Activated T-helper 1 cell treated with anti-CD3 and anti-CD28 coated beads, Interleukin-12 subunit alpha, Interleukin-12 subunit beta, Interleukin-2, Interleukin-4 antibody, amounts not matched to agents 30 ng/mL and 10 ng/mL and 1 ng/mL, durations not matched to agents 14 hours and 24 hours and 36 hours (primary cell): ENCODE measurements at regions not wholly inside any gene's neighbourhood (a gene's known extent, or its start where the extent isn't known, plus 50 kb on each side); places are given as distances from the start of the nearest gene placed in this dataset.
"Not testable (repeated sequence)": the region's sequence is repeated elsewhere in the genome, so short reads cannot be mapped to it uniquely, and the experiment has no call there.

ENCODE experiments used
- DNase-seq: peaks from one replicate; pipeline ENCODE4 v3.0.0; 2021; ENCODE audit warnings: low spot score
- H3K27ac Mint-ChIP-seq: one replicate; pipeline ENCODE4 v1.8.0; 2021; ENCODE audit warnings: mild to moderate bottlenecking, mixed read lengths
- H3K27me3 Mint-ChIP-seq: one replicate; pipeline ENCODE4 v1.8.0; 2022; ENCODE audit warnings: mild to moderate bottlenecking, moderate library complexity, mixed read lengths; ENCODE audit not compliant: insufficient read depth
- H3K36me3 Mint-ChIP-seq: one replicate; pipeline ENCODE4 v1.8.0; 2021; ENCODE audit warnings: low read depth, mixed read lengths
- H3K4me1 Mint-ChIP-seq: one replicate; pipeline ENCODE4 v1.8.0; 2021; ENCODE audit warnings: low read depth, mixed read lengths
- H3K4me3 Mint-ChIP-seq: one replicate; pipeline ENCODE4 v1.8.0; 2021; ENCODE audit warnings: mild to moderate bottlenecking, moderate library complexity, mixed read lengths
- H3K9me3 Mint-ChIP-seq: one replicate; pipeline ENCODE4 v1.8.0; 2021; ENCODE audit warnings: mixed read lengths
- intact Hi-C: fragments of 100-400 bp; cut with micrococcal nuclease; formaldehyde crosslinking; loops from one replicate; pipeline ENCODE4 v1.15.1; 2024

- H3K4me1 Mint-ChIP-seq, intact Hi-C loops, H3K27ac Mint-ChIP-seq, H3K4me3 Mint-ChIP-seq, H3K27me3 Mint-ChIP-seq, H3K9me3 Mint-ChIP-seq, DNase-seq, H3K36me3 Mint-ChIP-seq: not testable (repeated sequence)
Measured at GRCh38 chr7:51409934-51410333, 93.3 kb upstream of the COBL start.

- H3K4me3 Mint-ChIP-seq, DNase-seq, H3K27ac Mint-ChIP-seq, intact Hi-C loops, H3K36me3 Mint-ChIP-seq, H3K9me3 Mint-ChIP-seq, H3K4me1 Mint-ChIP-seq, H3K27me3 Mint-ChIP-seq: not testable (repeated sequence)
Measured at GRCh38 chr7:51397608-51398007, 81.0 kb upstream of the COBL start.

GRCh38 chr7:51393003-51393402, 76.4 kb upstream of the COBL start:
- H3K27ac Mint-ChIP-seq, H3K4me3 Mint-ChIP-seq, DNase-seq, H3K4me1 Mint-ChIP-seq, H3K9me3 Mint-ChIP-seq, H3K36me3 Mint-ChIP-seq, H3K27me3 Mint-ChIP-seq, intact Hi-C loops: not testable (repeated sequence)

- H3K27me3 Mint-ChIP-seq, H3K9me3 Mint-ChIP-seq, H3K27ac Mint-ChIP-seq, intact Hi-C loops, H3K4me3 Mint-ChIP-seq, H3K36me3 Mint-ChIP-seq, DNase-seq, H3K4me1 Mint-ChIP-seq: not testable (repeated sequence)
Measured at GRCh38 chr7:51389952-51390351, 73.3 kb upstream of the COBL start.

- H3K27me3 Mint-ChIP-seq, H3K36me3 Mint-ChIP-seq, H3K9me3 Mint-ChIP-seq, H3K4me3 Mint-ChIP-seq, H3K4me1 Mint-ChIP-seq, H3K27ac Mint-ChIP-seq, intact Hi-C loops, DNase-seq: not testable (repeated sequence)
Measured at GRCh38 chr7:51389216-51389812, 72.7 kb upstream of the COBL start.

- DNase-seq, H3K36me3 Mint-ChIP-seq, H3K27me3 Mint-ChIP-seq, H3K4me1 Mint-ChIP-seq, H3K4me3 Mint-ChIP-seq, H3K27ac Mint-ChIP-seq, H3K9me3 Mint-ChIP-seq, intact Hi-C loops: not testable (repeated sequence)
Measured at GRCh38 chr7:51388241-51388640, 71.6 kb upstream of the COBL start.

- H3K4me1 Mint-ChIP-seq, H3K27me3 Mint-ChIP-seq, H3K27ac Mint-ChIP-seq, DNase-seq, H3K4me3 Mint-ChIP-seq, intact Hi-C loops, H3K9me3 Mint-ChIP-seq, H3K36me3 Mint-ChIP-seq: not testable (repeated sequence)
Measured at GRCh38 chr7:51386806-51387568, 70.4 kb upstream of the COBL start.

GRCh38 chr7:51386184-51386583, 69.6 kb upstream of the COBL start:
- DNase-seq, H3K27me3 Mint-ChIP-seq, H3K4me3 Mint-ChIP-seq, H3K9me3 Mint-ChIP-seq, H3K4me1 Mint-ChIP-seq, intact Hi-C loops, H3K27ac Mint-ChIP-seq, H3K36me3 Mint-ChIP-seq: not testable (repeated sequence)

- H3K27me3 Mint-ChIP-seq, intact Hi-C loops, DNase-seq, H3K9me3 Mint-ChIP-seq, H3K4me3 Mint-ChIP-seq, H3K36me3 Mint-ChIP-seq, H3K4me1 Mint-ChIP-seq, H3K27ac Mint-ChIP-seq: not testable (repeated sequence)
Measured at GRCh38 chr7:51382243-51382642, 65.6 kb upstream of the COBL start.

- intact Hi-C loops: no loop called here
- H3K27me3 Mint-ChIP-seq: peaks cover 5% of the 10 kb centered on the region
- no peak for DNase-seq
- H3K36me3 Mint-ChIP-seq: no peaks in the 10 kb centered on the region
- no peak overlapping the region for H3K4me3 Mint-ChIP-seq
- no peaks in the 10 kb centered on the region for H3K4me1 Mint-ChIP-seq
- no peak overlapping the region for H3K27ac Mint-ChIP-seq
- H3K9me3 Mint-ChIP-seq: no peaks in the 10 kb centered on the region
Measured at GRCh38 chr7:51376420-51377092, 59.9 kb upstream of the COBL start.

GRCh38 chr7:51374936-51375335, 58.3 kb upstream of the COBL start:
- Mint-ChIP-seq H3K4me1 (no peaks in the 10 kb centered on the region), H3K36me3 (no peaks in the 10 kb centered on the region), H3K27me3 (peaks cover 5% of the 10 kb centered on the region), H3K4me3 (no peak overlapping the region), H3K9me3 (no peaks in the 10 kb centered on the region), H3K27ac (no peak overlapping the region)
- intact Hi-C loops: no loop called here
- DNase-seq: no peak

GRCh38 chr7:51373607-51374006, 57.0 kb upstream of the COBL start:
- H3K4me3 Mint-ChIP-seq, intact Hi-C loops, H3K27ac Mint-ChIP-seq, H3K27me3 Mint-ChIP-seq, H3K36me3 Mint-ChIP-seq, DNase-seq, H3K9me3 Mint-ChIP-seq, H3K4me1 Mint-ChIP-seq: not testable (repeated sequence)

GRCh38 chr7:51369746-51370145, 53.1 kb upstream of the COBL start:
- DNase-seq: no peak
- Mint-ChIP-seq H3K36me3 (no peaks in the 10 kb centered on the region), H3K4me3 (no peak overlapping the region), H3K27ac (no peak overlapping the region), H3K27me3 (no peaks in the 10 kb centered on the region), H3K4me1 (no peaks in the 10 kb centered on the region), H3K9me3 (no peaks in the 10 kb centered on the region)
- intact Hi-C loops: no loop called here
